ENCODE measurements at regions not wholly inside any gene's neighbourhood (a gene's known extent, or its start where the extent isn't known, plus 50 kb on each side); places are given as distances from the start of the nearest gene placed in this dataset.

DNA sequence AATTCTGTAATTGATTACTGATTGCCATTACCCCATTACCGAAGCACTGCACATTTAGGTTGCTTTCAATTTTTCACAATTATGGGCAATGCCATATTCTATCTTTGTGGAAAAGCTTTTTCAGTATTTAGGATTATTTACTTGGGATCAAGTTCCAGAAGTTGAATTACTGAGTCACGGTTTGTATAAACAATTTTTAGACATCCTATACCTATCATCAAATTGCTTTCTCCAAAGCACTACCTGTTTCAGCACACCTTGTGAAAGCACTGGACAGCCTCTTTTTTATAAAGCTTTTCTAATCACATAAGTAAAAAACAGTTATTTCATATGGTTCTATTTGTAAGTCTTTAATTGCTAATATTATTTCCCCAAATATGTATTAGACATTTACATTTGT lies 221.5 kb upstream of the CAND1 start:
- TF ChIP-seq ZNF274 (IDR thresholded peaks at IDR 0.05; ENCODE audit: low read depth, low read length), result no peak
- TF ChIP-seq SUZ12 (IDR thresholded peaks at IDR 0.05; ENCODE audit: extremely low read depth, insufficient read depth, insufficient read length), result no peak

All from NT2/D1 (cell line).